Esophagus muscularis mucosa (tissue), 4 donors: ENCODE measurements at regions not wholly inside any gene's neighbourhood (a gene's known extent, or its start where the extent isn't known, plus 50 kb on each side); places are given as distances from the start of the nearest gene placed in this dataset.

Experiments
- DNase-seq: peaks from one replicate; pipeline ENCODE4 v3.0.0-alpha.2; 2017; ENCODE audit errors: extremely low spot score
- H3K27ac ChIP-seq, 4 donors: fragments of 200-600 bp; sonication (generic); replicated peaks in 1 of 4; 1 replicate in 3 of 4; 2 replicates in 1 of 4; pipeline ENCODE4 v1.5.1; 2016 to 2019; ENCODE audit warnings: mild to moderate bottlenecking in 1 of 4
- H3K27me3 ChIP-seq, 4 donors: fragments of 200-600 bp; sonication (generic); one replicate each; pipeline versions ENCODE4 v1.5.1 to v1.6.0; 2016 to 2019
- H3K36me3 ChIP-seq, 4 donors: fragments of 200-600 bp; sonication (generic); one replicate each; pipeline ENCODE4 v1.5.1; 2016 to 2019
- H3K4me1 ChIP-seq, 4 donors: fragments of 200-600 bp; sonication (generic); one replicate each; pipeline ENCODE4 v1.5.1; 2016 to 2019
- H3K4me3 ChIP-seq, 4 donors: fragments of 200-600 bp; sonication (generic); 1 replicate in 2 of 4; 2 replicates in 2 of 4; pipeline ENCODE4 v1.5.1; 2016 to 2019; ENCODE audit warnings: mild to moderate bottlenecking in 4 of 4, moderate library complexity in 1 of 4
- H3K9me3 ChIP-seq, 4 donors: fragments of 200-600 bp; sonication (generic); 1 replicate in 3 of 4; 2 replicates in 1 of 4; pipeline ENCODE4 v1.5.1; 2016 to 2019
- CTCF ChIP-seq, 3 experiments: fragments of 200-600 bp in 2 of 3; fragments of 450-650 bp in 1 of 3; sonication (generic) in 2 of 3; IDR thresholded peaks; one replicate each; pipeline ENCODE4 v1.5.1; 2017 to 2019; ENCODE audit warnings: antibody characterized with exemption in 3 of 3, mild to moderate bottlenecking in 2 of 3, moderate library complexity in 1 of 3
- EP300 ChIP-seq: sonication (generic); formaldehyde crosslinking; IDR thresholded peaks from one replicate; pipeline ENCODE4 v1.6.1; 2017; ENCODE audit warnings: antibody characterized with exemption
- POLR2A ChIP-seq: fragments of 450-650 bp; IDR thresholded peaks from one replicate; pipeline ENCODE4 v1.6.1; 2017; ENCODE audit warnings: antibody characterized with exemption, moderate library complexity, mild to moderate bottlenecking, low read depth
- POLR2AphosphoS5 ChIP-seq, 2 donors: sonication (generic); formaldehyde crosslinking; IDR thresholded peaks; one replicate each; pipeline ENCODE4 v1.6.1; 2017; ENCODE audit warnings: antibody characterized with exemption in 2 of 2
- WGBS: methylation state at CpG from one replicate; pipeline ENCODE4 v1.1.5; 2018; 5-methylcytosine and 5-hydroxymethylcytosine counted together
- intact Hi-C: fragments of 100-400 bp; cut with DNase I; formaldehyde crosslinking; loops from one replicate; pipeline ENCODE4 v1.15.1; 2023

DNA sequence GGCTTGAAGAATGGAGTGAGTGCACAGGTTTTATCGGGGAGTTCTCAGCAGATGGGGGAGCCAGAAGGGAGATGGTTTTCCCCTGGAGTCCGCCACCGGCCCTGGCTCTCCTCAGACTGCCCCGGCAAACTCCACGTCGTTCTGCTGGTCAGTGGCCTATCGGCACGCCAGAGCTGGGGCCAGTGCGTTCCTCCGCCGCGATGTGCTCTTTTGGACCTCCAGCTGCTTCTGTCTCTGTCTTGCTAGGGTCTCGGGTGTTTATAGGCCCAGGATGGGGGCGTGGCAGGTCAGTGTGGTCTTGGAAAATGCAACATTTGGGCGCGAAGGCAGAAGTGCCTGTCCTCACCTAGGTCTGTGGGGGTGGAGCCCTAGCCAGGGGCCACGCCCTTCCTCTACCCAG lies 53.0 kb upstream of the ADTRP start:
- no peaks in the 10 kb centered on the region for H3K36me3 ChIP-seq
- intact Hi-C loops = no loop called here
- WGBS = 89% methylated on average over 17 of the region's 17 CpGs
- no peak overlapping the region for H3K27ac ChIP-seq
- peaks cover 0 to 6% (median 0%) of the 10 kb centered on the region in 4 donors for H3K4me1 ChIP-seq
- DNase-seq = no peak
- H3K27me3 ChIP-seq = no peaks in the 10 kb centered on the region
- no peak overlapping the region for H3K4me3 ChIP-seq
- TF ChIP-seq POLR2AphosphoS5 (IDR thresholded peaks at IDR 0.05) (no peak), CTCF (IDR thresholded peaks at IDR 0.05) (no peak), POLR2A (no peak), EP300 (no peak)
- H3K9me3 ChIP-seq = no peaks in the 10 kb centered on the region

- intact Hi-C loops = no loop called here
- DNase-seq = peak; percentile 55
- Histone ChIP-seq H3K27ac (no peak overlapping the region), H3K4me1 (peaks cover 0 to 6% (median 0%) of the 10 kb centered on the region in 4 donors), H3K27me3 (no peaks in the 10 kb centered on the region), H3K9me3 (no peaks in the 10 kb centered on the region), H3K36me3 (no peaks in the 10 kb centered on the region), H3K4me3 (no peak overlapping the region)
- 100% methylated on average over 2 of the region's 3 CpGs for WGBS
- TF ChIP-seq POLR2A = no peak
- TF ChIP-seq POLR2AphosphoS5 (IDR thresholded peaks at IDR 0.05) = no peak
- no peak for TF ChIP-seq EP300
- no peak for TF ChIP-seq CTCF (IDR thresholded peaks at IDR 0.05)
Observed at GRCh38 chr6:11830520-11830919, 51.9 kb upstream of the ADTRP start.

- Histone ChIP-seq H3K4me3 (no peak overlapping the region), H3K4me1 (peaks cover 0 to 6% (median 0%) of the 10 kb centered on the region in 4 donors), H3K9me3 (no peaks in the 10 kb centered on the region), H3K27me3 (no peaks in the 10 kb centered on the region), H3K36me3 (no peaks in the 10 kb centered on the region), H3K27ac (no peak overlapping the region)
- TF ChIP-seq EP300 = no peak
- no peak for TF ChIP-seq CTCF (IDR thresholded peaks at IDR 0.05)
- no peak for TF ChIP-seq POLR2AphosphoS5 (IDR thresholded peaks at IDR 0.05)
- no peak for TF ChIP-seq POLR2A
- 100% methylated on average over 3 of the region's 3 CpGs for WGBS
- intact Hi-C loops = no loop called here
- DNase-seq = peak; percentile 29
Observed at GRCh38 chr6:11830105-11830504, 51.5 kb upstream of the ADTRP start.

- no peak overlapping the region for H3K4me3 ChIP-seq
- no peaks in the 10 kb centered on the region for H3K9me3 ChIP-seq
- no peak for TF ChIP-seq EP300
- TF ChIP-seq CTCF (IDR thresholded peaks at IDR 0.05) = no peak
- no peak for TF ChIP-seq POLR2AphosphoS5 (IDR thresholded peaks at IDR 0.05)
- TF ChIP-seq POLR2A = no peak
- no peaks in the 10 kb centered on the region for H3K4me1 ChIP-seq
- H3K36me3 ChIP-seq = no peaks in the 10 kb centered on the region
- 80% methylated on average over 6 of the region's 6 CpGs for WGBS
- no peak overlapping the region for H3K27ac ChIP-seq
- intact Hi-C loops = no loop called here
- no peak for DNase-seq
- no peaks in the 10 kb centered on the region for H3K27me3 ChIP-seq
Observed at GRCh38 chr6:11828262-11828870, 49.8 kb upstream of the ADTRP start.
